CD4-positive, alpha-beta T cell (primary cell): ENCODE measurements at regions not wholly inside any gene's neighbourhood (a gene's known extent, or its start where the extent isn't known, plus 50 kb on each side); places are given as distances from the start of the nearest gene placed in this dataset.

ENCODE experiments used
- ATAC-seq: fragments of 200-7000 bp; cut with Tn5 transposase; one replicate; pipeline ENCODE4 v1.10.0; 2022; ENCODE audit warnings: mild to moderate bottlenecking; ENCODE audit not compliant: poor library complexity
- CTCF ChIA-PET: fragments of 350-600 bp; sonication (Branson Sonifier 250); formaldehyde crosslinking; loops from one replicate; lab custom pipeline; 2021; ENCODE audit warnings: antibody characterized with exemption, inconsistent platforms; lab: Charles Lee
- POLR2A ChIA-PET: fragments of 350-600 bp; sonication (Branson Sonifier 250); formaldehyde crosslinking; loops from one replicate; lab custom pipeline; 2021; ENCODE audit warnings: antibody characterized with exemption, inconsistent platforms; lab: Charles Lee
- DNase-seq, 14 experiments: peaks; one replicate each; pipeline ENCODE4 v3.0.0-alpha.2; 2013 to 2020; ENCODE audit warnings: mixed read lengths in 2 of 14
- H3K27ac ChIP-seq, 2 donors: one replicate each; pipeline versions ENCODE4 v1.5.1 to v1.7.0; 2013; ENCODE audit warnings: low read length in 2 of 2, low read depth in 1 of 2, mild to moderate bottlenecking in 1 of 2
- H3K27me3 ChIP-seq, 2 experiments: 1 replicate in 1 of 2; 2 replicates in 1 of 2; pipeline versions ENCODE4 v1.6.1 to v1.7.0; 2013; ENCODE audit warnings: low read length in 2 of 2, control low read depth in 1 of 2, mild to moderate bottlenecking in 1 of 2, moderate library complexity in 1 of 2; ENCODE audit not compliant: insufficient read depth in 2 of 2, control insufficient read depth in 1 of 2
- H3K36me3 ChIP-seq: one replicate; pipeline ENCODE4 v1.6.1; 2013; ENCODE audit warnings: low read length, control low read depth; ENCODE audit not compliant: insufficient read depth
- H3K4me1 ChIP-seq: one replicate; pipeline ENCODE4 v1.6.1; 2013; ENCODE audit warnings: low read length, control low read depth; ENCODE audit not compliant: insufficient read depth
- H3K4me3 ChIP-seq: one replicate; pipeline ENCODE4 v1.5.1; 2013; ENCODE audit warnings: mild to moderate bottlenecking, low read length, moderate library complexity
- H3K9me3 ChIP-seq, 2 experiments: 1 replicate in 1 of 2; 2 replicates in 1 of 2; pipeline versions ENCODE4 v1.6.1 to v1.7.0; 2013; ENCODE audit warnings: low read length in 2 of 2, mild to moderate bottlenecking in 2 of 2, control low read depth in 1 of 2, moderate library complexity in 1 of 2; ENCODE audit not compliant: control insufficient read depth in 1 of 2, insufficient read depth in 1 of 2
- H3K27ac Mint-ChIP-seq: one replicate; pipeline ENCODE4 v1.8.0; 2020; ENCODE audit warnings: mixed read lengths
- H3K27me3 Mint-ChIP-seq: one replicate; pipeline ENCODE4 v1.8.0; 2021; ENCODE audit warnings: mixed read lengths
- H3K36me3 Mint-ChIP-seq: one replicate; pipeline ENCODE4 v1.8.0; 2021; ENCODE audit warnings: low read depth, mixed read lengths
- H3K4me1 Mint-ChIP-seq: one replicate; pipeline ENCODE4 v1.8.0; 2021; ENCODE audit warnings: low read depth, mixed read lengths
- H3K4me3 Mint-ChIP-seq: one replicate; pipeline ENCODE4 v1.8.0; 2020; ENCODE audit warnings: mild to moderate bottlenecking, mixed read lengths
- H3K9me3 Mint-ChIP-seq: one replicate; pipeline ENCODE4 v1.8.0; 2020; ENCODE audit warnings: mixed read lengths
- intact Hi-C, 2 experiments: fragments of 100-400 bp; cut with DNase I in 1 of 2; cut with micrococcal nuclease in 1 of 2; formaldehyde crosslinking; loops; one replicate each; pipeline versions ENCODE4 v1.15.1 to v1.9.0; 2023 to 2025; cut with DNase I, micrococcal nuclease
- TF ChIP-seq, protein P1 (sequence below): fragments of 200-600 bp; IDR thresholded peaks from one replicate; pipeline ENCODE4 v1.8.0; 2022; ENCODE audit warnings: antibody characterized with exemption, mild to moderate bottlenecking

DNA sequence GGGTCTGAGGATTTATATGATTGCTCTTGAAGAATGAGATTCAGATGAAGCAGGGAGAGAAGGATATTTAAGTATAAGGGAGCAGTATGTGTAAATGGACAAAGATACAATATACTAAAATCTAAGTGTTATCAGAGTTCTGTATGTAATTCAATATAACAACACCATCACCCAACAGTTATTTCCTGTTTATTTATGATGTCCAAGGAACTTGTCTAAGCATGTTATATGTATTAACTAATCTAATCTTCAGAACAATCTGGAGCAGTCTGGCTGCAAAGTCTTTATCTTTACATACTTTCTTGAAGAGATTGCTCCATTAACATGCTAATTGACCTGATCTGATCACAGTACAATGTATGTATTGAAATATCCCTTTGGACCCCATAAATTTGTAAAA lies 203.8 kb upstream of the WDFY3 start:
- no peak for DNase-seq
- POLR2A ChIA-PET: no interaction called here
- Mint-ChIP-seq H3K4me3 (no peak overlapping the region), H3K9me3 (peaks cover 5% of the 10 kb centered on the region), H3K4me1 (no peaks in the 10 kb centered on the region), H3K27ac (no peak overlapping the region), H3K27me3 (no peaks in the 10 kb centered on the region), H3K36me3 (no peaks in the 10 kb centered on the region)
- H3K27ac ChIP-seq: no peak overlapping the region
- no peaks in the 10 kb centered on the region for H3K27me3 ChIP-seq
- no peak for ATAC-seq
- peaks cover 0 to 4% of the 10 kb centered on the region in 2 experiments for H3K9me3 ChIP-seq
- CTCF ChIA-PET: no interaction called here
- H3K36me3 ChIP-seq: no peaks in the 10 kb centered on the region
- no peak overlapping the region for H3K4me3 ChIP-seq
- intact Hi-C loops: no loop called here
- TF ChIP-seq, protein P1, sequence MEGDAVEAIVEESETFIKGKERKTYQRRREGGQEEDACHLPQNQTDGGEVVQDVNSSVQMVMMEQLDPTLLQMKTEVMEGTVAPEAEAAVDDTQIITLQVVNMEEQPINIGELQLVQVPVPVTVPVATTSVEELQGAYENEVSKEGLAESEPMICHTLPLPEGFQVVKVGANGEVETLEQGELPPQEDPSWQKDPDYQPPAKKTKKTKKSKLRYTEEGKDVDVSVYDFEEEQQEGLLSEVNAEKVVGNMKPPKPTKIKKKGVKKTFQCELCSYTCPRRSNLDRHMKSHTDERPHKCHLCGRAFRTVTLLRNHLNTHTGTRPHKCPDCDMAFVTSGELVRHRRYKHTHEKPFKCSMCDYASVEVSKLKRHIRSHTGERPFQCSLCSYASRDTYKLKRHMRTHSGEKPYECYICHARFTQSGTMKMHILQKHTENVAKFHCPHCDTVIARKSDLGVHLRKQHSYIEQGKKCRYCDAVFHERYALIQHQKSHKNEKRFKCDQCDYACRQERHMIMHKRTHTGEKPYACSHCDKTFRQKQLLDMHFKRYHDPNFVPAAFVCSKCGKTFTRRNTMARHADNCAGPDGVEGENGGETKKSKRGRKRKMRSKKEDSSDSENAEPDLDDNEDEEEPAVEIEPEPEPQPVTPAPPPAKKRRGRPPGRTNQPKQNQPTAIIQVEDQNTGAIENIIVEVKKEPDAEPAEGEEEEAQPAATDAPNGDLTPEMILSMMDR: no peak
- no peaks in the 10 kb centered on the region for H3K4me1 ChIP-seq

DNA sequence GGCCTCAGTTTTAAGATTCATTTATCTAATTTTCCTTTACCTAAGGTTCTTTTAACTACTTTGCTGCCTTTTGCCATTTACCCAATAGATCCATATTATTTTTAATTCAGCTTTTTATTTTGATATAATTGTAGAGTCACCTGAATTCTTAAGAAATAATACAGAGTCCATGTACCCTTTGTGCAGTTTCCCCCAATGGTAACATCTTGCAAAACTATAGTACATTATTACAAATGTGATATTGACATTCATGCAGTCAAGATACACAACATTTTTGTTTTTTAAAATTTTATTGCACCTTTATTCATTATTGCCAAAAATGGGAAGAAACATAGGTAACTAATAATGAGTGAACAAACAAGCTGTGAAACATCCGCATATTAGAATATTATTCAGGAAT lies 208.7 kb upstream of the WDFY3 start:
- intact Hi-C loops: no loop called here
- ATAC-seq: no peak
- POLR2A ChIA-PET: no interaction called here
- no peak for DNase-seq
- Mint-ChIP-seq H3K4me1 (no peaks in the 10 kb centered on the region), H3K36me3 (no peaks in the 10 kb centered on the region), H3K4me3 (no peak overlapping the region), H3K27ac (no peak overlapping the region), H3K9me3 (peaks cover 3% of the 10 kb centered on the region), H3K27me3 (no peaks in the 10 kb centered on the region)
- Histone ChIP-seq H3K27ac (no peak overlapping the region), H3K27me3 (no peaks in the 10 kb centered on the region), H3K36me3 (no peaks in the 10 kb centered on the region), H3K4me1 (no peaks in the 10 kb centered on the region), H3K4me3 (no peak overlapping the region), H3K9me3 (no peaks in the 10 kb centered on the region)
- TF ChIP-seq, protein P1: no peak
- CTCF ChIA-PET: no interaction called here

DNA sequence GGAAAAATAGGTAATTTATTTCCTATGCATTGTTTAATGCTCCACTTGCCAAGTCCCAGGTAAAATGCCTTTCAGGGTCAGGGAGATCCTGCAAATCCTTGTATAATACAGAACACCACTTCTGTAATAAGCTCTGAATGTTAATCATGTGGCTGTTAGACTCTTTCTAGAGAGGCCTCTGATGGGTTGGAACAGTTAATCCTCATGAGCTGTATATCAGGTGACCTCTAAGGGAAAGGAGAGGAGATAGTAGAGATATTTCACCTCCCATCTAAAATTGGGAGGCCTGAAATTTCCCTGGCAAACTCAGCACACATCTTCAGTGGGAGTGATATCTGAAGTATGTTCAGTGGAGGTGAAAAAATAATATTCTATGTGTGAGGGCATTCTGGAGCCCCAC lies 210.6 kb upstream of the WDFY3 start:
- Mint-ChIP-seq H3K4me3 (no peak overlapping the region), H3K9me3 (peaks cover 3% of the 10 kb centered on the region), H3K36me3 (no peaks in the 10 kb centered on the region), H3K27ac (no peak overlapping the region), H3K27me3 (no peaks in the 10 kb centered on the region), H3K4me1 (no peaks in the 10 kb centered on the region)
- Histone ChIP-seq H3K36me3 (no peaks in the 10 kb centered on the region), H3K27ac (no peak overlapping the region), H3K4me1 (no peaks in the 10 kb centered on the region), H3K27me3 (no peaks in the 10 kb centered on the region), H3K4me3 (no peak overlapping the region), H3K9me3 (no peaks in the 10 kb centered on the region)
- ChIA-PET CTCF (no interaction called here), POLR2A (no interaction called here)
- intact Hi-C loops: no loop called here
- TF ChIP-seq, protein P1: no peak
- ATAC-seq: no peak
- DNase-seq: no peak
